ENCODE measurements at regions not wholly inside any gene's neighbourhood (a gene's known extent, or its start where the extent isn't known, plus 50 kb on each side); places are given as distances from the start of the nearest gene placed in this dataset.

GRCh38 chr3:28850186-28850585 lies 430.7 kb upstream of the RBMS3 start:
- no peak overlapping the region for H2BK15ac ChIP-seq (replicated peaks; ENCODE audit: low read depth)
- WGBS (ENCODE audit: extremely low coverage, insufficient coverage, low lambda C conversion rate) = no CpG with 5 or more reads among the region's 1 CpG
- no peak overlapping the region for H3K9ac ChIP-seq (ENCODE audit: low read length)
- H3K27ac ChIP-seq (ENCODE audit: low read depth, low read length) = no peak overlapping the region
- H4K8ac ChIP-seq (ENCODE audit: low read depth, low read length) = no peak overlapping the region
- H3K4me3 ChIP-seq (ENCODE audit: low read length) = no peak overlapping the region
- no peak overlapping the region for H3K23ac ChIP-seq (ENCODE audit: low read length)
- DNase-seq = peak; percentile 46
- no peak overlapping the region for H3K18ac ChIP-seq (ENCODE audit: low read length)
- no peak overlapping the region for H3K56ac ChIP-seq (ENCODE audit: low read length)
- no peak overlapping the region for H3K4ac ChIP-seq (ENCODE audit: low read depth, low read length)
- H3K27me3 ChIP-seq (ENCODE audit: insufficient read depth, low read length, poor library complexity) = no peaks in the 10 kb centered on the region
- no peak overlapping the region for H4K5ac ChIP-seq (ENCODE audit: low read length)
- H3K4me1 ChIP-seq (ENCODE audit: control insufficient read depth, low read depth, low read length) = no peaks in the 10 kb centered on the region
- H2BK5ac ChIP-seq (ENCODE audit: low read length) = no peak overlapping the region
- no peaks in the 10 kb centered on the region for H3K79me1 ChIP-seq (ENCODE audit: low read length)
- H2AK5ac ChIP-seq (ENCODE audit: low read length) = no peak overlapping the region
- no peaks in the 10 kb centered on the region for H3K36me3 ChIP-seq (ENCODE audit: control insufficient read depth, insufficient read depth, low read length)
- no peaks in the 10 kb centered on the region for H3K79me2 ChIP-seq (ENCODE audit: control insufficient read depth, insufficient read depth, low read length)
- H3K4me2 ChIP-seq (ENCODE audit: low read length) = no peak overlapping the region
- H2BK120ac ChIP-seq (ENCODE audit: low read depth, low read length) = no peak overlapping the region

DNA sequence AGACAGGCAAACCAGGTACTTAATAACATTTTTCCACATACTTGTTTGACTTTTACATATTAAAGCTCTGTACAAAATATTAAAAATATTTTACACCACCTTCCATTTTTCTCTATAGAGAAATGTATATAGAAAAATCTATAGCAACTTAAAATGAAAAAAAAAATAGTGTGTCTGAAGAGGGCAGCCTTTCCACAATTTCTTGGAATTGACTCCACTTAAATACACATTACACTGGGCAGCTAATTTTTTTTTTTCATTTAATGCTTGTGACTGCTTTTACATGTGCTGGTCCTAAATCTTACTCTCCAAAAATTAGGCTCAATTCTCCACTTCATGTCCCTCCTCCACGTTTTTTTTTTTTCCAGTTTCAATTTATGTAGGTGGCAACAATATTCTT lies 427.0 kb upstream of the RBMS3 start:
- no peak for DNase-seq
- WGBS (ENCODE audit: extremely low coverage, insufficient coverage, low lambda C conversion rate) = no CpG with 5 or more reads among the region's 1 CpG
- H3K4ac ChIP-seq (ENCODE audit: low read depth, low read length) = no peak overlapping the region

GRCh38 chr3:28856796-28857195 lies 424.1 kb upstream of the RBMS3 start:
- DNase-seq = no peak
- Histone ChIP-seq H3K79me2 (ENCODE audit: control insufficient read depth, insufficient read depth, low read length) (no peaks in the 10 kb centered on the region), H3K27me3 (ENCODE audit: insufficient read depth, low read length, poor library complexity) (no peaks in the 10 kb centered on the region), H3K36me3 (ENCODE audit: control insufficient read depth, insufficient read depth, low read length) (no peaks in the 10 kb centered on the region), H3K4me3 (ENCODE audit: low read length) (no peak overlapping the region), H4K5ac (ENCODE audit: low read length) (no peak overlapping the region), H3K9ac (ENCODE audit: low read length) (no peak overlapping the region), H2BK120ac (ENCODE audit: low read depth, low read length) (no peak overlapping the region), H3K56ac (ENCODE audit: low read length) (no peak overlapping the region), H3K4me1 (ENCODE audit: control insufficient read depth, low read depth, low read length) (peaks cover 5% of the 10 kb centered on the region), H3K23ac (ENCODE audit: low read length) (no peak overlapping the region), H2BK5ac (ENCODE audit: low read length) (no peak overlapping the region), H3K18ac (ENCODE audit: low read length) (no peak overlapping the region), H2AK5ac (ENCODE audit: low read length) (no peak overlapping the region), H3K79me1 (ENCODE audit: low read length) (no peaks in the 10 kb centered on the region), H3K4me2 (ENCODE audit: low read length) (no peak overlapping the region), H3K27ac (ENCODE audit: low read depth, low read length) (no peak overlapping the region), H4K8ac (ENCODE audit: low read depth, low read length) (no peak overlapping the region), H2BK15ac (replicated peaks; ENCODE audit: low read depth) (no peak overlapping the region), H3K4ac (ENCODE audit: low read depth, low read length) (no peak overlapping the region)
- WGBS (ENCODE audit: extremely low coverage, insufficient coverage, low lambda C conversion rate) = no CpG with 5 or more reads among the region's 3 CpGs

More for the DNA sequence above, 427.0 kb upstream of the RBMS3 start:
- Histone ChIP-seq H3K4me2 (ENCODE audit: low read length) (no peak overlapping the region), H2BK15ac (replicated peaks; ENCODE audit: low read depth) (no peak overlapping the region), H3K23ac (ENCODE audit: low read length) (no peak overlapping the region), H3K18ac (ENCODE audit: low read length) (no peak overlapping the region), H4K5ac (ENCODE audit: low read length) (no peak overlapping the region), H3K79me1 (ENCODE audit: low read length) (no peaks in the 10 kb centered on the region), H2BK5ac (ENCODE audit: low read length) (no peak overlapping the region), H3K79me2 (ENCODE audit: control insufficient read depth, insufficient read depth, low read length) (no peaks in the 10 kb centered on the region), H3K4me3 (ENCODE audit: low read length) (no peak overlapping the region), H3K4me1 (ENCODE audit: control insufficient read depth, low read depth, low read length) (no peaks in the 10 kb centered on the region), H2BK120ac (ENCODE audit: low read depth, low read length) (no peak overlapping the region), H3K36me3 (ENCODE audit: control insufficient read depth, insufficient read depth, low read length) (no peaks in the 10 kb centered on the region), H3K56ac (ENCODE audit: low read length) (no peak overlapping the region), H3K9ac (ENCODE audit: low read length) (no peak overlapping the region), H3K27me3 (ENCODE audit: insufficient read depth, low read length, poor library complexity) (no peaks in the 10 kb centered on the region), H2AK5ac (ENCODE audit: low read length) (no peak overlapping the region), H3K27ac (ENCODE audit: low read depth, low read length) (no peak overlapping the region), H4K8ac (ENCODE audit: low read depth, low read length) (no peak overlapping the region)

GRCh38 chr3:28859897-28860296 lies 421.0 kb upstream of the RBMS3 start:
- Histone ChIP-seq H2BK120ac (ENCODE audit: low read depth, low read length) (no peak overlapping the region), H3K79me1 (ENCODE audit: low read length) (no peaks in the 10 kb centered on the region), H2AK5ac (ENCODE audit: low read length) (no peak overlapping the region), H3K27ac (ENCODE audit: low read depth, low read length) (no peak overlapping the region), H4K5ac (ENCODE audit: low read length) (no peak overlapping the region), H3K27me3 (ENCODE audit: insufficient read depth, low read length, poor library complexity) (no peaks in the 10 kb centered on the region), H3K4me2 (ENCODE audit: low read length) (no peak overlapping the region), H3K56ac (ENCODE audit: low read length) (no peak overlapping the region), H3K4me3 (ENCODE audit: low read length) (no peak overlapping the region), H3K18ac (ENCODE audit: low read length) (no peak overlapping the region), H2BK15ac (replicated peaks; ENCODE audit: low read depth) (no peak overlapping the region), H3K79me2 (ENCODE audit: control insufficient read depth, insufficient read depth, low read length) (no peaks in the 10 kb centered on the region), H3K36me3 (ENCODE audit: control insufficient read depth, insufficient read depth, low read length) (no peaks in the 10 kb centered on the region), H3K23ac (ENCODE audit: low read length) (no peak overlapping the region), H3K4me1 (ENCODE audit: control insufficient read depth, low read depth, low read length) (peaks cover 5% of the 10 kb centered on the region), H3K4ac (ENCODE audit: low read depth, low read length) (no peak overlapping the region), H4K8ac (ENCODE audit: low read depth, low read length) (no peak overlapping the region), H2BK5ac (ENCODE audit: low read length) (no peak overlapping the region), H3K9ac (ENCODE audit: low read length) (no peak overlapping the region)
- DNase-seq = no peak

DNA sequence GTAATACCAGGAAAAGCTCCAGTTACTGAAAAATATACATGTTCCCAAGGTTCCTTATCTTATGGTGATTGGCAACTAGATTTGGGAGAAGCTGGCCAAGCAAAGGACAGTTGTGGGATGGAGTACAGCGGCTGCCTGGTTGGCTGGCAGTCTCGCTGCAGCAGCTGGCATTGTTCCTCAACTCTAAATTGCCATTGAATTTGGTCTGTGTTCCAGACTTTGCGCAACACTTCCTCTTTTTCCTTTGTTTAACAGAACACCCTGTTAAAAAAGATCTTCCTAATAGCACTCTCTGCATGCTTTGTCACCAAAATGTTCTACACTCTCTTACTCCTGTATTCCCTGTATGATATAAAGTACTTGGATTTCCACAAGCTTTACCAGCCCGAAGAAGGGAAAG lies 420.6 kb upstream of the RBMS3 start:
- H3K18ac ChIP-seq (ENCODE audit: low read length) = no peak overlapping the region

DNA sequence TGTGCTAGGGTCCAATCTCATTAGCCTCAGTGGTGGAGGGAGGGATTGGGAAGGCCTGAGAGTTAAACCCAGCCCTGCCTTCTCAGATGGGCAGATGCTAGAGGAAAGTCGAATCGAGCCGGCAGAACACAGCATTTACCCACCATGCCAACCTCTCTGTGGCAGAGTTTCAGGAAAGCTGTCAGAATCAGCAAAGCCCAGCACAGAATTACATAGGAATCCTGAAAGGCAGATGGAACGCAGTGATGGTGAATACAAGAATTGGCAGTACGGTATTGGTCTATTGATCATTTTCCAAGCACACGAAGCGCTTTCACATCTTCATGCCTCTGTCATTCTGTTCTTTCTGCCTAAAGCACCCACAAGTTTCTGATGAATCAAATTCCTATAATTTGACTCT lies 417.7 kb upstream of the RBMS3 start:
- H4K5ac ChIP-seq (ENCODE audit: low read length) = no peak overlapping the region
- no peak overlapping the region for H3K23ac ChIP-seq (ENCODE audit: low read length)
- H3K79me2 ChIP-seq (ENCODE audit: control insufficient read depth, insufficient read depth, low read length) = no peaks in the 10 kb centered on the region
- H2BK120ac ChIP-seq (ENCODE audit: low read depth, low read length) = no peak overlapping the region
- no peaks in the 10 kb centered on the region for H3K27me3 ChIP-seq (ENCODE audit: insufficient read depth, low read length, poor library complexity)
- H4K8ac ChIP-seq (ENCODE audit: low read depth, low read length) = no peak overlapping the region
- H3K56ac ChIP-seq (ENCODE audit: low read length) = no peak overlapping the region
- no CpG with 5 or more reads among the region's 7 CpGs for WGBS (ENCODE audit: extremely low coverage, insufficient coverage, low lambda C conversion rate)
- H3K36me3 ChIP-seq (ENCODE audit: control insufficient read depth, insufficient read depth, low read length) = no peaks in the 10 kb centered on the region
- H3K4ac ChIP-seq (ENCODE audit: low read depth, low read length) = no peak overlapping the region
- H3K4me3 ChIP-seq (ENCODE audit: low read length) = no peak overlapping the region
- no peak for DNase-seq
- no peak overlapping the region for H3K4me2 ChIP-seq (ENCODE audit: low read length)
- peaks cover 6% of the 10 kb centered on the region for H3K4me1 ChIP-seq (ENCODE audit: control insufficient read depth, low read depth, low read length)
- H2BK15ac ChIP-seq (replicated peaks; ENCODE audit: low read depth) = no peak overlapping the region
- no peak overlapping the region for H3K9ac ChIP-seq (ENCODE audit: low read length)
- no peak overlapping the region for H2BK5ac ChIP-seq (ENCODE audit: low read length)
- no peaks in the 10 kb centered on the region for H3K79me1 ChIP-seq (ENCODE audit: low read length)
- no peak overlapping the region for H2AK5ac ChIP-seq (ENCODE audit: low read length)
- H3K18ac ChIP-seq (ENCODE audit: low read length) = no peak overlapping the region
- H3K27ac ChIP-seq (ENCODE audit: low read depth, low read length) = no peak overlapping the region

More for the DNA sequence above, 420.6 kb upstream of the RBMS3 start:
- peaks cover 5% of the 10 kb centered on the region for H3K4me1 ChIP-seq (ENCODE audit: control insufficient read depth, low read depth, low read length)
- no peak overlapping the region for H3K56ac ChIP-seq (ENCODE audit: low read length)
- no peaks in the 10 kb centered on the region for H3K79me2 ChIP-seq (ENCODE audit: control insufficient read depth, insufficient read depth, low read length)
- no peak overlapping the region for H4K8ac ChIP-seq (ENCODE audit: low read depth, low read length)
- H3K4ac ChIP-seq (ENCODE audit: low read depth, low read length) = no peak overlapping the region
- WGBS (ENCODE audit: extremely low coverage, insufficient coverage, low lambda C conversion rate) = no CpG with 5 or more reads among the region's 4 CpGs
- no peak overlapping the region for H3K4me3 ChIP-seq (ENCODE audit: low read length)
- H2BK5ac ChIP-seq (ENCODE audit: low read length) = no peak overlapping the region
- H3K4me2 ChIP-seq (ENCODE audit: low read length) = no peak overlapping the region
- no peak overlapping the region for H2BK120ac ChIP-seq (ENCODE audit: low read depth, low read length)
- H3K27ac ChIP-seq (ENCODE audit: low read depth, low read length) = no peak overlapping the region
- no peak overlapping the region for H2BK15ac ChIP-seq (replicated peaks; ENCODE audit: low read depth)
- no peaks in the 10 kb centered on the region for H3K79me1 ChIP-seq (ENCODE audit: low read length)
- no peak overlapping the region for H3K23ac ChIP-seq (ENCODE audit: low read length)
- H2AK5ac ChIP-seq (ENCODE audit: low read length) = no peak overlapping the region
- DNase-seq = no peak
- no peak overlapping the region for H3K9ac ChIP-seq (ENCODE audit: low read length)
- no peaks in the 10 kb centered on the region for H3K36me3 ChIP-seq (ENCODE audit: control insufficient read depth, insufficient read depth, low read length)
- H4K5ac ChIP-seq (ENCODE audit: low read length) = no peak overlapping the region
- no peaks in the 10 kb centered on the region for H3K27me3 ChIP-seq (ENCODE audit: insufficient read depth, low read length, poor library complexity)

Measured in mesendoderm (in vitro differentiated cells).